ENCODE measurements at regions not wholly inside any gene's neighbourhood (a gene's known extent, or its start where the extent isn't known, plus 50 kb on each side); places are given as distances from the start of the nearest gene placed in this dataset.
"Not testable (repeated sequence)": the region's sequence is repeated elsewhere in the genome, so short reads cannot be mapped to it uniquely, and the experiment has no call there.

GRCh38 chr10:46095943-46096342 lies 49.9 kb upstream of the MSMB start:
- not testable (repeated sequence) for DNase-seq (ENCODE audit: low read depth)

DNA sequence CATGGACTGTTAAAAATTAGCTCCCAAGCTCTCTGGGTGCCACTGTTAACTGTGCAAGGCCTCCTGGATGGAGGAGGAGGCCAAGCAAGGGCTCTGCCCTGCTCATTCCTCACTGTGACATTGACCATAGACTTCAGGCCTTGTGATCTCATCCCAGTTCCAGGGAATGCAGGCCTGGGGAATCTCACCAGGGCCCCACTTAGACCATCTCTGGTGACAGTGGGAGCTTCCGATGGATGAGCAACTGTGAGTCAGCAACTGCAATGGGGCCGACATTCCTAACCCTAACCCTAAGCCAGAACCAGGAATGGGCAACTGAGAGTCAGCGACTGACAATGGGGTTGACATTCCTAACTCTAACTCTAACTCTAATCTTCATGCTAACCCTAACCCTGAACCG lies 50.4 kb upstream of the MSMB start:
- no peak for DNase-seq (ENCODE audit: low read depth)

GRCh38 chr10:46096909-46097575 lies 51.0 kb upstream of the MSMB start:
- DNase-seq (ENCODE audit: low read depth), result no peak

GRCh38 chr10:46097576-46098317 lies 51.7 kb upstream of the MSMB start:
- DNase-seq (ENCODE audit: low read depth), result no peak

DNA sequence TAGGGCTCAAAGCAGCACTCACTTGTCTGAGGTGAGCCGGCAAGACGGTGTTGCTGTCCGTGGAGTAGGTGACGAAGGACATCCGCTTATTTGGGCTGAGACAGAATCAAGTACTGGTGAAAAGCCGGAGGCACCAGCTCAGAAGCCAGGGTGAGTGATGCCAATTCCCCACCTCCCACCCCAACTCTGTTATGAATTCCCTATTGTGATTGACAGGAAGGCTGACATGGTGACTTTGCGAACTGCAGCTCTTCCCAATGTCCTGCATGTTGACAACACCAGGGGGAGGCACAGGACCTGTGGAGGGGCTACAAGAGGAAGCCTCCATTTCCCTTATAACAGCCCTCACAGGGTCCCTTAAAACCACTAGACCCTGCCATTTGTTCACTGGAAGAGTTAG lies 52.3 kb upstream of the MSMB start:
- no peak for DNase-seq (ENCODE audit: low read depth)

DNA sequence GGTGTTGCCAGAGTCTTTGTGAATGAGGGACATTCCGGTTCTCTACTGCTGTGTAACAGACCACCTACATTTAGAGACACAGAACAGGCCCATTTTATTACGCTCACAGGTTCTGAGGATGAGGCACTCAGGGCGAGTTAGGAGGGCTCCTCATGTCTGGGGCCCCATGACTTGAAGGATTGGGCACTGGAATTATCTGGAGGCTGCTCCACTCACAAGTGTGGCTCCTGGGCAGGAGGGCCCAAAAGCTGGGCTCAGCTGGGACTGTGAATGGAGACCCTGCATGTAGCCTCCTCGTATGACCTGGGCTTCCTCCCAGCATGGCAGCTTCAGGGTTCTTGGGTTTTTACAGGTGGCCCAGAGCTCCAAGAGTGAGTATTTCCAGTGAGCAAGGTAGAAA lies 52.9 kb upstream of the MSMB start:
- not testable (repeated sequence) for DNase-seq (ENCODE audit: low read depth)

GRCh38 chr10:46104071-46104585 lies 58.1 kb upstream of the MSMB start:
- no peak for DNase-seq (ENCODE audit: low read depth)

DNA sequence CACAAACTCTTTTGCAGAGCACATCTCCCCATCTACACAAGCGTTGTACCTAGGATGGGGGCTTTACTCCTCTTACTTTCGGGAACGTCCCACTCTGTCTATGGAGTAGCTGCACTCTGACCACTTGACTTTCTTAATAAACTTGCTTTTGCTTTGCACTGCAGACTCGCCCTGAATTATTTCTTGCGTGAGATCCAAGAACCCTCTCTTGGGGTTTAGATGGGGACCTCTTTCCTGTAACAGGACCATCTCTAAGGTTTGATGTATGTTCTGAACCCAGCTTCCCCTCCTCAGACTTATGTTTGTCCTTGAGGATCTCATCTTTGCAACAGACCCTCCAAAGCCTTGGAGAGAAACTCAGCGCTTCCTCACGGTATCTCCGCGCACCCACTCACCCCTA lies 59.3 kb upstream of the MSMB start:
- DNase-seq (ENCODE audit: low read depth), result not testable (repeated sequence)

DNA sequence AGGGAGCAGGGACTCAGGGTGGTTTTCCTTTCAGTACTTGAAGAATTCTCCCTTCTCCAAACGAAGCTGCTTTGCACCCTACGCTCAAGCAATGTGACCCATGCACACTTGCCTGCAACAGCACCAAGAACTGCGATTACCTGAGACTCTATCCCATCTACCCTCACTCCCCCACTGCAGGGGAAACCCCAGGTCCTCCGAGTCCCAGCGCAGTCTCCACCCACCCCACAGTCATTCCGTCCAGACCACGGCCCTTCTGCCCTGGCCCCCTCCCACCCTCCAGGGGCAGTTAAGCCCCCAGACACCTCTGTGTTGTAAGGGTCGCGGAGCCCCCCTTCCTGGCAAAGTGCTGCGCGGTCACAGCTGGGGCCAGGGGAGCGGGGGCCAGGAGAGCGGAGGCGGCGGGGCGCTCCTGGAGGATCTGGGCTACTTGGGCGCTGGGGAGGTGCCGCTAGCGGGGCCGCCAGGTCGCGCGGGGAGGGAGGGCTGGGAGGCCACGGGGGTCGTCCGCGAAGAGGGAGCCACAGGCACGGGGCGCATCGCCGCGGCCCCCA lies 59.9 kb upstream of the MSMB start:
- not testable (repeated sequence) for DNase-seq (ENCODE audit: low read depth)

- DNase-seq (ENCODE audit: low read depth), result peak; percentile 27
Observed at GRCh38 chr10:46106410-46107255, 60.6 kb upstream of the MSMB start.

DNA sequence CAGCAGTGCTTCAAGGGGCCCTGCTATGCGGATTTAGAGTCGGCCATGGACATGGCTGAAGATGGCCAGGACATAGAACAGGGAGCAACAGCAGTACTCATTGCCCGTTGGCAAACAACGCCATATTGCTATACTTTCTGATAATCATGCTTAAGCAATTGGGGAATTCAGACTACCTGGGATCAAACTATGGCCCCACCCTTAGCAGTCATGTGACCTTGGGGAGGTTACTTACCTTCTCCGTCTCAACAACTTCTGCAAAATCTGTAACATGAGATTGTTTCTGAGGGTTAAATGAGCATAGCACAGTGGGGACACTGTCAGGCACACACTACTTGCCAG lies 62.1 kb upstream of the MSMB start:
- not testable (repeated sequence) for DNase-seq (ENCODE audit: low read depth)

GRCh38 chr10:46154271-46154670 lies 108.2 kb upstream of the MSMB start:
- DNase-seq (ENCODE audit: low read depth), result not testable (repeated sequence)

DNA sequence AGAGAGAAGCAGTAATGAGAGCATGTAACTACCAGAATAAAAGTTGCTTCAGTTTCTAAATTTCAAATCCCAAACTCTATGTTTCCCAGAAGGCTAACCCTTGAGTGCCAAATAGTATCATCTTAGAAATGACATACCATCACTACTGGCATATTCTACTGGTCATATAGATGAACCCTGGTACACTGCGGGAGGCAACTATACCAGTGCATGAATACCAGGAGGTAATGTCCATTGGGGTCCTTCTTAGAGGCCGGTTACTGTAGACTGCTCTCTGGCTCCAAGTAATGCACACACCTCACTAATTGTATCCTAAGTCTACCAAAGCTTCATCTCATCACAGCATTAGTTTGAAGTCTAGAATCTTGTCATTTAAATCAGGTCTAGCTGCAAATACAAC lies 108.6 kb upstream of the MSMB start:
- not testable (repeated sequence) for DNase-seq (ENCODE audit: low read depth)

- DNase-seq (ENCODE audit: low read depth), result not testable (repeated sequence)
Observed at GRCh38 chr10:46156866-46157265, 110.8 kb upstream of the MSMB start.

DNA sequence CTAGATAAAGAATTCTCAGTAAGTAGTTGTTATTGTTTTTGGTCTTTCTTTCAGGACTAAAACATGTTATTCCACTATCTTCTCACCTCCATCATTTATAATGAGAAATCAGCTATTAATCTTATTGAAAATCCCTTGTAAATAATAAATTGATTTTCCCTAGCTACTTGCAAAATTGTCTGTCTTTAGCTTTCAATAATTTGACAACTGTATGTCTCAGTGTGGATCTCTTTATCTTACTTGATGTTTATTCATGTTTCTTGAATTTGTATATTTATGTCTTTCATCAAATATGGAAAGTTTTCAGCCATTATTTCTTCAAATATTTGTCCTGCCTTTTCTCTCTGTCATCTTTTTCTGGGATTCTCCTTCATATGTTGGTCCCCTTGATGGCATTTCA lies 117.1 kb upstream of the ANTXRL start:
- no peak for DNase-seq (ENCODE audit: low read depth)

- DNase-seq (ENCODE audit: low read depth), result no peak
Observed at GRCh38 chr10:46170789-46171188, 116.0 kb upstream of the ANTXRL start.

DNA sequence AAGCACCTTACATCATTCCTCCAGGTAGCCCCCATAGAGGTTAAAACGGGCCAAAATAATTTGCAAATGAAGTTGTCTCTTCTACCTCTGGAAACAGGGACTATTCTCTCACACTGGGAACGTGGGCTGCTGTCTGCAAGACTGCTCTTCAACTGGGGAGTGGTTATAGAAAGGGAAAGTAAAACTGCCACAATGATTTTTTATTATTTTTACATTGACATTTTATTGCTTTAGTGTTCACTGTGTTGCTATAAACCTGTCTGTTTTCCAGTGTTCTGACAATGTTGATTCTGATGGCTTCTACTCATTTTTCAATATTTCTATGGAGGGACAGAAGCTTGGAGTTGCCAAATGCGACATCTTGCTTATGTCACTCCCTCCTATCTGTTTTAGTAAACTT lies 115.1 kb upstream of the ANTXRL start:
- no peak for DNase-seq (ENCODE audit: low read depth)

DNA sequence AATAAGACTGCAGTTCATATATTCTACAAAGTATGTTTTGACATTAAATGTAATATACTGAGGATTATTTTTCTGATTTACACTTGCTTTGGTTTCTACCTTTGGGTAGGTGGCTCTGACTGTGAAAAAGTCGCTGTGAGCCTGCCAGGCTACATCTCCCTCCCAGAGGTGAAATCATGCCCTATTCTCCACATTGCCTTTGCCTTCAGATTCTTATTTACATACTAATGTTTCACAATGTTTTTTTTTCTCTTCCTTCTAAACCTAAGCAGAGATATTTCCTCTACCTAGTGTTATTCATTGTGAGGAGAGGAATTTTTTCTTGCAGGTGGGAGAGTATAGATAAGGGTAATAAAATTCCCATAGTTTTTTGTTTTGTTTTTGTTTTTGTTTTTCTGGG lies 111.5 kb upstream of the ANTXRL start:
- no peak for DNase-seq (ENCODE audit: low read depth)

- no peak for DNase-seq (ENCODE audit: low read depth)
Observed at GRCh38 chr10:46175831-46176230, 111.0 kb upstream of the ANTXRL start.

DNA sequence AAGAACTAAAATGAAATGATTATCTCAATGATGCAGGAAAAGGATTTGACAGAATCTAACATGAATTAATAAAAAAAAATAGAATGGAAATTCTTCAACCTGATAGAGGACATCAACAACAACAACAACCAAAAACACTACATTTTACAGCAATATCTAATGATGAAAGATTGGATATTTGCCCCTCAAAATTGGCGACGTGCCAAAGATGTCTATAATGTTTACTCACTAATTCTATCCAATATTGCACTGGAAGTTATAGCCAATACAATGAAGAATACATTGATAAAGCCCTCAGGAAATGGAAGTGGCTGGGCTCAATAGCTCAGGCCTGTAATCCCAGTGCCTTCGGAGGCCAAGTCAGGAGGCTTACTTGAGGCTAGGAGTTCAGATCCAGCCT lies 99.4 kb upstream of the ANTXRL start:
- not testable (repeated sequence) for DNase-seq (ENCODE audit: low read depth)

DNA sequence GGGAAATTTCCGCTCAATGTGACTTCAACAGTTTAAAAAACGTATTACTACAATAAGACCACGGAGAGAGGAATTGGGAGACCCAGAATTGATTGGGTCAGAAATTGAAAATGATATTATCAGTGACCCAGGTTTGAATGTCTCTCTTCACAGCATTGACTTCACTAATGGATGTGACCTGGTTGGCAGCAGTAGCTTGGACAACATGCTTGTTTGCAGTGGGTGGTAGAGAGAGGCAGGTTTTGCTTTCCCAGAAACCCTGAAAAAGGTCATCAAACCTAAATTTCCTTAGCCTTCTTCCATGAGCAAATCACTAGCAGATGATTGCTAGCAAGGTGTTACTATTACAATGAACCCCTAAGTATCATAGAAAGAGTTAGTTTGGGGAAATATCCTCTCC lies 89.7 kb upstream of the ANTXRL start:
- DNase-seq (ENCODE audit: low read depth), result no peak

GRCh38 chr10:46198516-46198915 lies 88.3 kb upstream of the ANTXRL start:
- DNase-seq (ENCODE audit: low read depth), result no peak
